ENCODE measurements at regions not wholly inside any gene's neighbourhood (a gene's known extent, or its start where the extent isn't known, plus 50 kb on each side); places are given as distances from the start of the nearest gene placed in this dataset.

GRCh38 chr16:85162478-85163277, 50.4 kb upstream of the CIBAR2 start:
- TF ChIP-seq CTCF (IDR thresholded peaks at IDR 0.05): no peak
- TF ChIP-seq POLR2A (IDR thresholded peaks at IDR 0.05): no peak
